ENCODE measurements at regions not wholly inside any gene's neighbourhood (a gene's known extent, or its start where the extent isn't known, plus 50 kb on each side); places are given as distances from the start of the nearest gene placed in this dataset.
"Not testable (repeated sequence)": the region's sequence is repeated elsewhere in the genome, so short reads cannot be mapped to it uniquely, and the experiment has no call there.

- not testable (repeated sequence) for TF ChIP-seq CTCF (conservative IDR thresholded peaks at IDR 0.05; ENCODE audit: low read depth, low read length); EZH2phosphoT487 (IDR thresholded peaks at IDR 0.05; ENCODE audit: borderline replicate concordance, low read length); EZH2 (IDR thresholded peaks at IDR 0.05; ENCODE audit: low read length, unreplicated experiment)
These were observed 52.7 kb upstream of the FOXO6 start for GRCh38 chr1:41308520-41308919.
